ENCODE measurements at regions not wholly inside any gene's neighbourhood (a gene's known extent, or its start where the extent isn't known, plus 50 kb on each side); places are given as distances from the start of the nearest gene placed in this dataset.

DNA sequence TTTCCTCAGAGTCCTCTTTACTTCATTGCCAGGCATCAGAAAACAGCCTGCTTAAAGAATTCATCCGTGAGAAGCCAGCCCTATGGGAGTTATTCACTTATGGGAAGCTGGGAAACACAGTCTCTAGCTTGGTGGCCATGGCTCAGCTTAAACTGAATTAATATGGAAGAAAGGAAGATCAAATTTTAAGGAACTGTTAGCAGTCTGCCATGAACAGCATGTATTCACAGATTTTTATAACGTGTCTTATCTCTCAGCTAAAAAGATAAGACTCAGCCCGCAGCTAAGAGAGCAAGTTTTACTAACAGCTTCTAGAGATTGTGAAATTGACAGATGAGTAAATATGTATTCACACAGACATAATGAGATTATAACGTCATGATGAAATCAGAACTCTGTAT lies 253.7 kb upstream of the RXFP2 start:
- TF ChIP-seq, protein P1, sequence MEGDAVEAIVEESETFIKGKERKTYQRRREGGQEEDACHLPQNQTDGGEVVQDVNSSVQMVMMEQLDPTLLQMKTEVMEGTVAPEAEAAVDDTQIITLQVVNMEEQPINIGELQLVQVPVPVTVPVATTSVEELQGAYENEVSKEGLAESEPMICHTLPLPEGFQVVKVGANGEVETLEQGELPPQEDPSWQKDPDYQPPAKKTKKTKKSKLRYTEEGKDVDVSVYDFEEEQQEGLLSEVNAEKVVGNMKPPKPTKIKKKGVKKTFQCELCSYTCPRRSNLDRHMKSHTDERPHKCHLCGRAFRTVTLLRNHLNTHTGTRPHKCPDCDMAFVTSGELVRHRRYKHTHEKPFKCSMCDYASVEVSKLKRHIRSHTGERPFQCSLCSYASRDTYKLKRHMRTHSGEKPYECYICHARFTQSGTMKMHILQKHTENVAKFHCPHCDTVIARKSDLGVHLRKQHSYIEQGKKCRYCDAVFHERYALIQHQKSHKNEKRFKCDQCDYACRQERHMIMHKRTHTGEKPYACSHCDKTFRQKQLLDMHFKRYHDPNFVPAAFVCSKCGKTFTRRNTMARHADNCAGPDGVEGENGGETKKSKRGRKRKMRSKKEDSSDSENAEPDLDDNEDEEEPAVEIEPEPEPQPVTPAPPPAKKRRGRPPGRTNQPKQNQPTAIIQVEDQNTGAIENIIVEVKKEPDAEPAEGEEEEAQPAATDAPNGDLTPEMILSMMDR (conservative IDR thresholded peaks at IDR 0.05; ENCODE audit: low read depth, low read length): no peak
- TF ChIP-seq EZH2 (IDR thresholded peaks at IDR 0.05; ENCODE audit: low read length, unreplicated experiment) (no peak), EZH2phosphoT487 (IDR thresholded peaks at IDR 0.05; ENCODE audit: borderline replicate concordance, low read length) (no peak)
